ENCODE measurements at regions not wholly inside any gene's neighbourhood (a gene's known extent, or its start where the extent isn't known, plus 50 kb on each side); places are given as distances from the start of the nearest gene placed in this dataset.

GRCh38 chr1:219669556-219669955 is 56.7 kb upstream of the ZC3H11B start:
- H3K4me1 ChIP-seq (ENCODE audit: control insufficient read depth in 1 of 2, insufficient read depth in 2 of 2, low read length in 2 of 2), result no peaks in the 10 kb centered on the region
- no peak for ATAC-seq
- H3K9ac ChIP-seq (ENCODE audit: low read length), result no peak overlapping the region
- POLR2A ChIA-PET, result no interaction called here
- H3K27ac ChIP-seq (ENCODE audit: low read depth, low read length), result no peak overlapping the region; the same call in 1 of the 2 replicates
- H4K20me1 ChIP-seq (ENCODE audit: insufficient read depth), result no peaks in the 10 kb centered on the region
- intact Hi-C loops (cut with micrococcal nuclease), result loop anchor here (10.0 kb wide), 2 partner anchors 465 to 605 kb away; no protein-coding TSS in a partner anchor
- no peaks in the 10 kb centered on the region for H3K9me2 ChIP-seq (ENCODE audit: insufficient read depth)
- CTCF ChIA-PET, result interaction anchor here (1.5 to 2.5 kb wide), 2 partner anchors 9 to 143 kb away, joined by 5 to 9 read pairs; no protein-coding TSS in a partner anchor
- H2AFZ ChIP-seq (ENCODE audit: low read depth, low read length, poor library complexity, severe bottlenecking), result no peak overlapping the region
- BruUV-seq (replicated peaks), result no TSS peak
- H3K27me3 ChIP-seq (ENCODE audit: insufficient read depth, low read length), result 0 out of 2 replicates have a peak, but pooled peaks cover 4% of the 10 kb centered on the region
- H3K4me3 ChIP-seq (replicated peaks in 1 of 2; ENCODE audit: low read depth in 1 of 2, low read length in 2 of 2), result no peak overlapping the region
- no peak for TF ChIP-seq RAD21 (IDR thresholded peaks at IDR 0.05; ENCODE audit: low read depth)
- TF ChIP-seq POLR2AphosphoS5 (IDR thresholded peaks at IDR 0.05; ENCODE audit: low read depth, low read length), result no peak
- TF ChIP-seq ZNF274 (IDR thresholded peaks at IDR 0.05; ENCODE audit: low read depth, low read length), result no peak
- TF ChIP-seq POLR2A (IDR thresholded peaks at IDR 0.05; ENCODE audit: borderline replicate concordance, extremely low read depth, insufficient read depth, insufficient read length), result no peak
- no peak for TF ChIP-seq EGR1 (IDR thresholded peaks at IDR 0.05; ENCODE audit: low read depth)
- TF ChIP-seq EZH2phosphoT487 (IDR thresholded peaks at IDR 0.05; ENCODE audit: borderline replicate concordance), result no peak
- no peak for TF ChIP-seq CTCF (IDR thresholded peaks at IDR 0.05 in 2 of 3, conservative IDR thresholded peaks at IDR 0.05 in 1 of 3; ENCODE audit: borderline replicate concordance in 1 of 3, insufficient read depth in 1 of 3, low read depth in 2 of 3, low read length in 2 of 3)
- TF ChIP-seq TCF7L2 (IDR thresholded peaks at IDR 0.05; ENCODE audit: borderline replicate concordance, extremely low read depth, insufficient read depth, insufficient read length), result no peak
- TF ChIP-seq MAX (IDR thresholded peaks at IDR 0.05), result no peak
- TF ChIP-seq SIN3A (IDR thresholded peaks at IDR 0.05; ENCODE audit: low read depth), result no peak
- TF ChIP-seq SRF (IDR thresholded peaks at IDR 0.05; ENCODE audit: low read depth), result no peak
- TF ChIP-seq ZFX (IDR thresholded peaks at IDR 0.05), result no peak
- TF ChIP-seq CEBPB (IDR thresholded peaks at IDR 0.05; ENCODE audit: low read depth), result no peak
- no peak for TF ChIP-seq CBX3 (IDR thresholded peaks at IDR 0.05; ENCODE audit: low read depth)
- no peak for TF ChIP-seq FOSL1 (IDR thresholded peaks at IDR 0.05; ENCODE audit: low read depth)
- TF ChIP-seq YY1 (IDR thresholded peaks at IDR 0.05; ENCODE audit: extremely low read depth, insufficient replicate concordance, low read depth, low read length), result no peak
- TF ChIP-seq ELF1 (IDR thresholded peaks at IDR 0.05; ENCODE audit: borderline replicate concordance, low read depth), result no peak
- no peak for TF ChIP-seq SP1 (IDR thresholded peaks at IDR 0.05; ENCODE audit: low read depth)
- H3K9me3 ChIP-seq (ENCODE audit: control insufficient read depth in 1 of 2, insufficient read depth in 1 of 2, low read depth in 1 of 2, low read length in 2 of 2), result no peaks in the 10 kb centered on the region
- no peaks in the 10 kb centered on the region for H3K79me2 ChIP-seq (ENCODE audit: insufficient read depth, low read length)
- no peaks in the 10 kb centered on the region for H3K36me3 ChIP-seq (ENCODE audit: control insufficient read depth in 1 of 2, insufficient read depth in 2 of 2, low read length in 2 of 2)
- RAD21 ChIA-PET (ENCODE audit: low non-redundant PET in 1 of 2, low total read pairs in 2 of 2, uncharacterized antibody in 2 of 2, unreplicated experiment in 2 of 2), result no interaction called here
- no peak for DNase-seq (ENCODE audit: low read depth, low spot score)
- H3K4me2 ChIP-seq (ENCODE audit: low read length), result no peak overlapping the region

Measured in HCT116 (cell line).